GM12874 (cell line): ENCODE measurements at regions not wholly inside any gene's neighbourhood (a gene's known extent, or its start where the extent isn't known, plus 50 kb on each side); places are given as distances from the start of the nearest gene placed in this dataset.

ENCODE experiments used
- TF ChIP-seq, protein P1 (sequence below): IDR thresholded peaks from 2 replicates; pipeline ENCODE4 v1.5.1; 2011; ENCODE audit warnings: low read depth, mild to moderate bottlenecking, control low read depth, low read length, moderate library complexity; ENCODE audit not compliant: insufficient read depth

DNA sequence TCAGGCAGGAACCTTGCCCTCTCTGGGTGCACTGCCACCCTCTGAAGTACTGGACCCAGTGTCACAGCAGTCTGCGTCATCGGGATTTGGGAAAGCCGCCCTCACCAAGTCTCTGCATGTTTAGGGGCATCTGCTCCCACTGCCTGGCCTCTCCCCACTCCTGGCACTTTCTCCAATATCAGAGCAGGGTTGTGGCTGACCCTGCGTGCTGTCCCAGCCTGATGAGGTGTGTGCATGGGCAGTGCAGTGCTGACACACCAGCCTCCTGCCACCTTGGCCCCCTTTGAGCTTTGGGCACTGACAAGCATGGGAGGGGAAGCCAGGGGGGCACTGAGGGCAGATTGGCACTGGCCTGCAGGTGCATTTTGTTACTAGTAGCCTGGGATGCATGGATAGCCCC lies 652.5 kb downstream of the GABRG1 start:
- TF ChIP-seq, protein P1, sequence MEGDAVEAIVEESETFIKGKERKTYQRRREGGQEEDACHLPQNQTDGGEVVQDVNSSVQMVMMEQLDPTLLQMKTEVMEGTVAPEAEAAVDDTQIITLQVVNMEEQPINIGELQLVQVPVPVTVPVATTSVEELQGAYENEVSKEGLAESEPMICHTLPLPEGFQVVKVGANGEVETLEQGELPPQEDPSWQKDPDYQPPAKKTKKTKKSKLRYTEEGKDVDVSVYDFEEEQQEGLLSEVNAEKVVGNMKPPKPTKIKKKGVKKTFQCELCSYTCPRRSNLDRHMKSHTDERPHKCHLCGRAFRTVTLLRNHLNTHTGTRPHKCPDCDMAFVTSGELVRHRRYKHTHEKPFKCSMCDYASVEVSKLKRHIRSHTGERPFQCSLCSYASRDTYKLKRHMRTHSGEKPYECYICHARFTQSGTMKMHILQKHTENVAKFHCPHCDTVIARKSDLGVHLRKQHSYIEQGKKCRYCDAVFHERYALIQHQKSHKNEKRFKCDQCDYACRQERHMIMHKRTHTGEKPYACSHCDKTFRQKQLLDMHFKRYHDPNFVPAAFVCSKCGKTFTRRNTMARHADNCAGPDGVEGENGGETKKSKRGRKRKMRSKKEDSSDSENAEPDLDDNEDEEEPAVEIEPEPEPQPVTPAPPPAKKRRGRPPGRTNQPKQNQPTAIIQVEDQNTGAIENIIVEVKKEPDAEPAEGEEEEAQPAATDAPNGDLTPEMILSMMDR, result no peak

DNA sequence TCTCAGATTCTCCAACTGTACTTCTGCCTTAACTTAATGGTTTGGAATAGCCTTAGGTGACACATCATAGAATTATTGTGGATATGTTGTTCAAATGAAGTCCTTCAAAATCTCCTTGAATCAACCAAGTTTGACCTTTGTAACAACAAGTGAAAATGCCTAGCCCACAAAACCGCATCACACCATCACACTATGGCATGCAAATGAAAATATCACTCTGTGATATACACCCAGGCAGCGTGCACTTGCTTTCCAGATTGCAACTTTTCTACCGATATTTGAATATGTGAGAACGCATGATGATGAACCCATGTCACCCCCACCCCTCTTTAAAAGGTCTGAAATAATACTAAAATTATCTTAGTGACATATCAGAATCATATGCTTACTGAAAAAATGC lies 656.7 kb downstream of the GABRG1 start:
- TF ChIP-seq, protein P1, result no peak

DNA sequence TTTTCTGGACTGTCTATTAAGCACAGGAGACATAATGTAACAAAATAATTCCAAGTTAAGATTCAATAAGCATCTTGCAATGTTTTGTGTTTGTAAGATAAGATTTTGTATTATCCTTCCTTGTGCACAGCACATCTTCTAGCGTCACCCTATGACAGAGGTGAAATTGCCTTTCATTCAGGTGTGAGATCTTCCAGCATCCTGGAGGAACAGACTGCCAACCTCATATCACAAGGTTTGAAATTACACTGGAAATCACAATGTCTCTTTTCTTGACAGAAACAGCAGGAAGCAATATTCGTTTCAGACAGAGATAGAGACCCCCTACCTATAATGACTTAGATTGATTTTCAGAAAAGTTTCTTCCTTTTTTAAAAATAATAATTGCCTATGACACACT lies 668.6 kb downstream of the GABRG1 start:
- TF ChIP-seq, protein P1, result no peak

DNA sequence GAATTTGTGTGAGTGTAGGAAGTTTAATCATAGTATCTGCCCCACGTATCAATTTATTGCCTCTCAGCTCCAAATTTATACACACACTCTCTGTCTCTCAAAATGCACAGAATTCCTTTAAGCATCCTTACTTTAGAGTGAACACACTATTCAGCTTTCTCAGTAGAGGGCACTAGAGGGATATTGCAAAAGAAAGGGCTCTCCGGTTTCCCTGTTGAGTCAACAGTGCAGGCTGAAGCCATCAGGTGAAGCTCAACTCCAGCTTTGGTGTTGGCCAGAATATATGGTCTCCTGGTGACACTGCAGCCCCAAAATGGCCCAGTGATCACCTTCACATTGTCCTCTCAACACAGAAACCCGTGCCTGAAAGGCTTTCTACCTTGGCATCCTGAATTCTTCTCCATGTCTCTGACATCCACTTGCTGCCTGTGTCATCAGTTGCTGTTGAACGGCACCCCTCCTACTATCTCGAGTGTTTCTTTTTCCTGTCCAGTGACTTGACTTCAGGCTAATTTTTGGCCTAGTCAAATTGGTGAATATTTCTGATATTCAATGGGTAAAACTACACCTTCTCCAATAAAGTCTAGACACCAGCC lies 670.5 kb downstream of the GABRG1 start:
- TF ChIP-seq, protein P1, result peak; percentile 36; the same call in 1 of the 2 replicates

DNA sequence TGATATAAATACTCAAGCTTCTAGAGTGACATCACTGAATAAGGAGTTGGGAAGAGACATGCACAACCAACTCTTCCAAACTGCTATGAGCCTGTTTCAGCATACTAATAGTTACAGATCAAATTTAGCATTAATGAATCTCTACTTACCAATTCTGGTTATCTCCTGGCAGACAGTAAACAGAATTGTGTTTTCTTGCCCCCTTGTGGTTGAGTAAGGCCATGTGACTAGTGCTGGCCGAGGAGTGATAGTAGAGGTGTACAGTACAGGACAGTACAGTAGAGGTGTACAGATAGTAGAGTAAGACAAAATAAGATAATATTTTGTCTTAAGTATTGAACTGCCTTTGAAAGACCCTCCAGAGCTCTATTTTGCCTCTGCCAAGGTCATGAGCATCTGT lies 681.4 kb downstream of the GABRG1 start:
- TF ChIP-seq, protein P1, result peak; percentile 15; the same call in 1 of the 2 replicates

DNA sequence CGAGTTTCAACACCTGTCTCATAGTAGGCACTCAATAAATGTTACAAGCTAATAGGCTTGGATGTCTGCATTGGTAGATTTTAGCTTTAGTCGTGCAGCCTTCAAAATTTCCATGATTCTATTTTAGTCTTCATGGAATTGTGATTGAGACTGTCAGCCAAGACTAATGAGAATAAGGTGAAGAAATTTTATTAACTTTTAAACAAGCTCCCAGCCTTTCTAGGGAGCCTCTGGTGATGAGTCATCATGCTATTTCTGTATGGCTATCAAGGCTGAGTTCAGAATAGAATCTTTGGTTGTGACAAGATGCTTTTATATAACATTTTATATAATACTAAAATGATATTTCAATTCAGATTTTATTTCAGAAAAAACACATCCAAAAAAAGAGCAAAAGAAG lies 685.8 kb downstream of the GABRG1 start:
- TF ChIP-seq, protein P1, result no peak

DNA sequence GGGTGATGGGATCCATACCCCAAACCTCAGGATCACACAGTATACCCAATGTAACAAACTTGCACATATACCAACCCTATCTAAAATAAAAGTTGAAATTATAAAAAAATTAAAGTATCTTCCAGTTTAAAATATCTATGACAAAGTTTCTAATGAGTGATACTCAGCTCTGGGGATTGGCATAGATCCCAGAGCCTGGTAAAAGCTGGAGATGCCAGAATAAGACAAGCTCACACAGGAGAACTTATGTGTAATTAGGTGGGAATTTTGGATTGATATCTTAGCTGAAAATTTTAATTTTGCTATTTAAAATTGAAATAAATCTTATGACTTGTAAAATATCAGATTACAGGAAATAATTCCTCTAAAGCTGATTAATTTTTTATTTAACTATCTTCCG lies 686.5 kb downstream of the GABRG1 start:
- TF ChIP-seq, protein P1, result no peak
